ENCODE measurements at regions not wholly inside any gene's neighbourhood (a gene's known extent, or its start where the extent isn't known, plus 50 kb on each side); places are given as distances from the start of the nearest gene placed in this dataset.

- TF ChIP-seq, protein P1, sequence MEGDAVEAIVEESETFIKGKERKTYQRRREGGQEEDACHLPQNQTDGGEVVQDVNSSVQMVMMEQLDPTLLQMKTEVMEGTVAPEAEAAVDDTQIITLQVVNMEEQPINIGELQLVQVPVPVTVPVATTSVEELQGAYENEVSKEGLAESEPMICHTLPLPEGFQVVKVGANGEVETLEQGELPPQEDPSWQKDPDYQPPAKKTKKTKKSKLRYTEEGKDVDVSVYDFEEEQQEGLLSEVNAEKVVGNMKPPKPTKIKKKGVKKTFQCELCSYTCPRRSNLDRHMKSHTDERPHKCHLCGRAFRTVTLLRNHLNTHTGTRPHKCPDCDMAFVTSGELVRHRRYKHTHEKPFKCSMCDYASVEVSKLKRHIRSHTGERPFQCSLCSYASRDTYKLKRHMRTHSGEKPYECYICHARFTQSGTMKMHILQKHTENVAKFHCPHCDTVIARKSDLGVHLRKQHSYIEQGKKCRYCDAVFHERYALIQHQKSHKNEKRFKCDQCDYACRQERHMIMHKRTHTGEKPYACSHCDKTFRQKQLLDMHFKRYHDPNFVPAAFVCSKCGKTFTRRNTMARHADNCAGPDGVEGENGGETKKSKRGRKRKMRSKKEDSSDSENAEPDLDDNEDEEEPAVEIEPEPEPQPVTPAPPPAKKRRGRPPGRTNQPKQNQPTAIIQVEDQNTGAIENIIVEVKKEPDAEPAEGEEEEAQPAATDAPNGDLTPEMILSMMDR (IDR thresholded peaks at IDR 0.05; ENCODE audit: poor library complexity) = no peak
- TF ChIP-seq EZH2 (IDR thresholded peaks at IDR 0.05; ENCODE audit: borderline replicate concordance) = no peak
Observed at GRCh38 chr16:51326131-51326856, 175.2 kb upstream of the SALL1 start.
